Hepatocyte (in vitro differentiated cells): ENCODE measurements at regions not wholly inside any gene's neighbourhood (a gene's known extent, or its start where the extent isn't known, plus 50 kb on each side); places are given as distances from the start of the nearest gene placed in this dataset.

Source experiments
- DNase-seq: peaks from one replicate; pipeline ENCODE4 v3.0.0-alpha.2; 2016; ENCODE audit warnings: low spot score
- H2AFZ ChIP-seq: fragments of 200-600 bp; sonication (generic); 2 replicates; pipeline ENCODE4 v1.6.0; 2016; ENCODE audit warnings: antibody characterized with exemption, mild to moderate bottlenecking
- H3K27ac ChIP-seq: fragments of 200-600 bp; sonication (generic); 2 replicates; pipeline ENCODE4 v1.5.1; 2016; ENCODE audit warnings: mild to moderate bottlenecking
- H3K27me3 ChIP-seq: fragments of 200-600 bp; sonication (generic); 2 replicates; pipeline ENCODE4 v1.6.1; 2016
- H3K36me3 ChIP-seq: fragments of 200-600 bp; sonication (generic); replicated peaks from 2 replicates; pipeline ENCODE4 v1.5.1; 2016; ENCODE audit warnings: low read depth; ENCODE audit not compliant: insufficient read depth
- H3K4me1 ChIP-seq: fragments of 200-600 bp; sonication (generic); 2 replicates; pipeline ENCODE4 v1.5.1; 2016; ENCODE audit warnings: mild to moderate bottlenecking, moderate library complexity; ENCODE audit not compliant: insufficient read depth
- H3K4me2 ChIP-seq: fragments of 200-600 bp; sonication (generic); 2 replicates; pipeline ENCODE4 v1.6.0; 2016
- H3K4me3 ChIP-seq: fragments of 200-600 bp; sonication (generic); 2 replicates; pipeline ENCODE4 v1.5.1; 2016; ENCODE audit warnings: mild to moderate bottlenecking
- H3K79me2 ChIP-seq: fragments of 200-600 bp; sonication (generic); 2 replicates; pipeline ENCODE4 v1.6.0; 2017; ENCODE audit warnings: mild to moderate bottlenecking
- H3K9me2 ChIP-seq: fragments of 200-600 bp; sonication (generic); replicated peaks from 2 replicates; pipeline ENCODE4 v1.6.0; 2017; ENCODE audit warnings: mild to moderate bottlenecking; ENCODE audit not compliant: insufficient read depth
- H3K9me3 ChIP-seq: fragments of 200-600 bp; sonication (generic); 2 replicates; pipeline ENCODE4 v1.5.1; 2016; ENCODE audit warnings: low read depth, mild to moderate bottlenecking
- H4K20me1 ChIP-seq: fragments of 200-600 bp; sonication (generic); 2 replicates; pipeline ENCODE4 v1.6.0; 2016; ENCODE audit warnings: mild to moderate bottlenecking; ENCODE audit not compliant: insufficient read depth, poor library complexity, severe bottlenecking
- CTCF ChIP-seq: fragments of 200-600 bp; sonication (generic); IDR thresholded peaks from 2 replicates; pipeline ENCODE4 v1.5.1; 2016; ENCODE audit warnings: antibody characterized with exemption, mild to moderate bottlenecking; ENCODE audit not compliant: poor library complexity
- EZH2 ChIP-seq: fragments of 200-600 bp; sonication (generic); IDR thresholded peaks from 2 replicates; pipeline ENCODE4 v1.6.1; 2016; ENCODE audit warnings: antibody characterized with exemption, mild to moderate bottlenecking, borderline replicate concordance
- EZH2phosphoT487 ChIP-seq: fragments of 200-600 bp; sonication (generic); IDR thresholded peaks from one replicate; pipeline ENCODE4 v1.6.1; 2018; ENCODE audit warnings: antibody characterized with exemption, mild to moderate bottlenecking, low read depth, moderate library complexity; ENCODE audit not compliant: unreplicated experiment, severe bottlenecking
- WGBS: methylation state at CpG from one replicate; pipeline ENCODE4 v1.1.6; 2016; ENCODE audit warnings: low lambda C conversion rate; ENCODE audit errors: missing lambda C conversion rate; 5-methylcytosine and 5-hydroxymethylcytosine counted together

DNA sequence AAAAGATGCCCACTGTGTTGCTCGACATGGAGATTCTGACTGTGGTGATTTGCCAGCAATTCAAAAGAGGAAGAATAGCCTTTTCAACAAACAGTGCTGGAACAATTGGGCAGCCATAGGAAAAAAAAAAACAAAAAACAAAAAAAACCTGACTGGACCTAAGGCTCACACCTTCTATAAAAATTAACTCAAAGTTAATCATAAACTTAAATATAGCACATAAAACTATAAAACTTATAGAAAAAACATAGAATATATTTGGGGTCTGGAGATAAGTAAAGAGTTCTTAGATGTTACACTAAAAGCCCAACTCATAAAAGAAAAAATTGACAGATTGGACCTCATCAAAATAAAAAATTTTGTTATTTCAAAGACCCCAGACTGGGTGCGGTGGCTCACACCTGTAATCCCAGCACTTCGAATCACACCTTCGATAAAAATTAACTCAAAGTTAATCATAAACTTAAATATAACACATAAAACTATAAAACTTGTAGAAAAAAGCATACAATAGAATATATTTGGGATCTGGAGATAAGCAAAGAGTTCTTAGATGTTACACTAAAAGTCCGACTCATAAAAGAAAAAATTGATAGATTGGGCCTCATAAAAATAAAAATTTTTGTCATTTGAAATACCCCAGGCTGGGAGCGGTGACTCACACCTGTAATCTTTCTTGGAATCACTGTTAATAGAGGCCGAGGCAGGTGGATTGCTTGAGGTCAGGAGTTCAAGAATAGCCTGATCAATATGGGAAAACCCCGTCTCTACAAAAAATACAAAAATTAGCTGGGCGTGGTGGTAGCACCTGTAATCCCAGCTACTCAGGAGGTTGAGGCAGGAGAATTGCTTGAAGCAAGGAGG lies 115.6 kb upstream of the FAM83B start:
- no peaks in the 10 kb centered on the region for H3K9me3 ChIP-seq
- no peaks in the 10 kb centered on the region for H3K4me1 ChIP-seq
- H2AFZ ChIP-seq = no peak overlapping the region
- no peaks in the 10 kb centered on the region for H3K36me3 ChIP-seq
- no peak overlapping the region for H3K4me3 ChIP-seq
- H4K20me1 ChIP-seq = no peaks in the 10 kb centered on the region
- no peaks in the 10 kb centered on the region for H3K79me2 ChIP-seq
- no peak for DNase-seq
- peak overlapping the region; percentile 40 for H3K27ac ChIP-seq
- TF ChIP-seq EZH2phosphoT487 (no peak), EZH2 (no peak), CTCF (no peak)
- no peaks in the 10 kb centered on the region for H3K9me2 ChIP-seq
- no peaks in the 10 kb centered on the region for H3K27me3 ChIP-seq
- 75% methylated on average over 9 of the region's 9 CpGs for WGBS
- H3K4me2 ChIP-seq = no peak overlapping the region

DNA sequence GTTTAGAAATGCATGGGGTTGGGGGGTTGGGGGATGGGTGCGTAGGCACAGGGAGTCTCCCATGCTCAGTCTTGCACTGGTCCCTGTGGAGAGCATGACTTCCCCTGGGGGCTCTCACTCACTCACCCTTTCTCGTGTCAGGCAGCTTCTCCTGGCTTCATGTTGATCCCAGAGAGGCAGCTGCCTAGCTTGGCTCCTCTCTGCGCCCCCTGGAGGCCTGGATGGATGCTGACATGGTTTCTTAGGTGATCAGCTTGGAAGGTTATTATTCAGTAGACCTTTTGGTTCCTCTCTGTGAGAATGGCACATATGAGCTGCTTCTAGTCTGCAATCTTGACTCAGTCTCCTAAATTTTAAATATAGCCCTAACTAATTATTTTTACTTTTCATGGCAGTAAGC lies 109.3 kb upstream of the FAM83B start:
- TF ChIP-seq EZH2 = no peak
- TF ChIP-seq CTCF = no peak
- no peak for TF ChIP-seq EZH2phosphoT487
- DNase-seq = no peak

GRCh38 chr6:54747955-54748354 lies 98.6 kb upstream of the FAM83B start:
- H3K4me2 ChIP-seq = no peak overlapping the region
- no peaks in the 10 kb centered on the region for H3K9me2 ChIP-seq
- no peak for TF ChIP-seq CTCF
- TF ChIP-seq EZH2phosphoT487 = no peak
- TF ChIP-seq EZH2 = no peak
- no peaks in the 10 kb centered on the region for H3K4me1 ChIP-seq
- no peak for DNase-seq
- WGBS = 95% methylated on average over 1 of the region's 1 CpG
- peaks cover 6% of the 10 kb centered on the region for H3K9me3 ChIP-seq
- H2AFZ ChIP-seq = no peak overlapping the region
- no peaks in the 10 kb centered on the region for H3K79me2 ChIP-seq
- H3K27me3 ChIP-seq = no peaks in the 10 kb centered on the region
- H4K20me1 ChIP-seq = no peaks in the 10 kb centered on the region
- no peak overlapping the region for H3K4me3 ChIP-seq
- H3K36me3 ChIP-seq = no peaks in the 10 kb centered on the region
- H3K27ac ChIP-seq = no peak overlapping the region

More for the DNA sequence above, 109.3 kb upstream of the FAM83B start:
- no peaks in the 10 kb centered on the region for H3K36me3 ChIP-seq
- H2AFZ ChIP-seq = no peak overlapping the region
- no peaks in the 10 kb centered on the region for H3K4me1 ChIP-seq
- H3K4me2 ChIP-seq = no peak overlapping the region
- H3K4me3 ChIP-seq = no peak overlapping the region
- H4K20me1 ChIP-seq = no peaks in the 10 kb centered on the region
- no peak overlapping the region for H3K27ac ChIP-seq
- no peaks in the 10 kb centered on the region for H3K79me2 ChIP-seq
- H3K27me3 ChIP-seq = no peaks in the 10 kb centered on the region
- H3K9me3 ChIP-seq = no peaks in the 10 kb centered on the region
- H3K9me2 ChIP-seq = no peaks in the 10 kb centered on the region
- WGBS = 84% methylated on average over 3 of the region's 3 CpGs
